Prostate gland (tissue), 2 donors: ENCODE measurements at regions not wholly inside any gene's neighbourhood (a gene's known extent, or its start where the extent isn't known, plus 50 kb on each side); places are given as distances from the start of the nearest gene placed in this dataset.

ENCODE experiments used
- DNase-seq: peaks from one replicate; pipeline ENCODE4 v3.0.0-alpha.2; 2019; ENCODE audit warnings: low spot score
- H3K27ac ChIP-seq, 2 donors: fragments of 200-600 bp; sonication (generic); 2 replicates each; pipeline ENCODE4 v1.5.1; 2017 to 2019
- H3K27me3 ChIP-seq: fragments of 200-600 bp; sonication (generic); replicated peaks from 2 replicates; pipeline ENCODE4 v1.5.1; 2019; ENCODE audit not compliant: insufficient read depth
- H3K36me3 ChIP-seq, 2 donors: fragments of 200-600 bp; sonication (generic); 1 replicate in 1 of 2; 2 replicates in 1 of 2; pipeline versions ENCODE4 v1.5.1 to v1.8.1; 2017 to 2019
- H3K4me1 ChIP-seq: fragments of 200-600 bp; sonication (generic); replicated peaks from 2 replicates; pipeline ENCODE4 v1.5.1; 2019
- H3K4me3 ChIP-seq, 2 donors: fragments of 200-600 bp; sonication (generic); 2 replicates each; pipeline ENCODE4 v1.5.1; 2017 to 2019
- H3K9me3 ChIP-seq: fragments of 200-600 bp; sonication (generic); 2 replicates; pipeline ENCODE4 v1.5.1; 2017
- POLR2A ChIP-seq: fragments of 450-650 bp; IDR thresholded peaks from one replicate; pipeline ENCODE4 v1.6.1; 2016; ENCODE audit warnings: antibody characterized with exemption, mild to moderate bottlenecking
- POLR2AphosphoS5 ChIP-seq: sonication (generic); formaldehyde crosslinking; IDR thresholded peaks from one replicate; pipeline ENCODE4 v1.6.1; 2017; ENCODE audit warnings: antibody characterized with exemption
- WGBS: methylation state at CpG from one replicate; pipeline ENCODE4 v1.1.5; 2018; 5-methylcytosine and 5-hydroxymethylcytosine counted together
- intact Hi-C: fragments of 100-400 bp; cut with DNase I; formaldehyde crosslinking; loops from one replicate; pipeline ENCODE4 v1.14.2; 2022
- TF ChIP-seq, protein P1 (sequence below), 4 experiments: fragments of 200-600 bp in 2 of 4; fragments of 450-650 bp in 2 of 4; sonication (generic) in 2 of 4; IDR thresholded peaks; 1 replicate in 3 of 4; 2 replicates in 1 of 4; pipeline ENCODE4 v1.5.1; 2016 to 2019; ENCODE audit warnings: antibody characterized with exemption in 4 of 4, mild to moderate bottlenecking in 2 of 4, moderate library complexity in 2 of 4

DNA sequence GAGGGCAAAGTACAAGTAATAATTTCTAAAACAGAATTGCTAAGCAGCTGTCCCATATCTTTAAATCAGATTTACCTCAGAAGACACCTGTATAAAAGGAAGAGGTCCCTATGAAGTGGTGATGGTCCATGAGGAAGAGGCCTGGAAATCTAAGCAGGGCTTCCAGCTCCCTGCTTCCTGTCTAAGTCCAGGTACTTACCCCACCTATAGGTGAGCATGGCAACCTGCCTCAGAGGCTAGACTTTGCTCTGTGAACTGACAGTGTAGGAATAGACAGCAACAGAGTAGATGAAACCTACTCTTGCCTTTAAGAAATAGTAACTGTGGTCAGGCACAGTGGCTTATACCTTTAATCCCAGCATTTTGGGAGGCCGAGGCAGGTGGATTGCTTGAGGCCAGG, 55.8 kb upstream of the ARRDC3 start:
- TF ChIP-seq POLR2A (no peak), POLR2AphosphoS5 (no peak)
- TF ChIP-seq, protein P1, sequence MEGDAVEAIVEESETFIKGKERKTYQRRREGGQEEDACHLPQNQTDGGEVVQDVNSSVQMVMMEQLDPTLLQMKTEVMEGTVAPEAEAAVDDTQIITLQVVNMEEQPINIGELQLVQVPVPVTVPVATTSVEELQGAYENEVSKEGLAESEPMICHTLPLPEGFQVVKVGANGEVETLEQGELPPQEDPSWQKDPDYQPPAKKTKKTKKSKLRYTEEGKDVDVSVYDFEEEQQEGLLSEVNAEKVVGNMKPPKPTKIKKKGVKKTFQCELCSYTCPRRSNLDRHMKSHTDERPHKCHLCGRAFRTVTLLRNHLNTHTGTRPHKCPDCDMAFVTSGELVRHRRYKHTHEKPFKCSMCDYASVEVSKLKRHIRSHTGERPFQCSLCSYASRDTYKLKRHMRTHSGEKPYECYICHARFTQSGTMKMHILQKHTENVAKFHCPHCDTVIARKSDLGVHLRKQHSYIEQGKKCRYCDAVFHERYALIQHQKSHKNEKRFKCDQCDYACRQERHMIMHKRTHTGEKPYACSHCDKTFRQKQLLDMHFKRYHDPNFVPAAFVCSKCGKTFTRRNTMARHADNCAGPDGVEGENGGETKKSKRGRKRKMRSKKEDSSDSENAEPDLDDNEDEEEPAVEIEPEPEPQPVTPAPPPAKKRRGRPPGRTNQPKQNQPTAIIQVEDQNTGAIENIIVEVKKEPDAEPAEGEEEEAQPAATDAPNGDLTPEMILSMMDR (IDR thresholded peaks at IDR 0.05) = no peak
- 100% methylated on average over 1 of the region's 1 CpG for WGBS
- no peak overlapping the region for H3K27ac ChIP-seq
- no peak for DNase-seq
- no peaks in the 10 kb centered on the region for H3K9me3 ChIP-seq
- H3K4me3 ChIP-seq = no peak overlapping the region
- no peaks in the 10 kb centered on the region for H3K36me3 ChIP-seq
- no peaks in the 10 kb centered on the region for H3K27me3 ChIP-seq
- no peaks in the 10 kb centered on the region for H3K4me1 ChIP-seq
- intact Hi-C loops = no loop called here

DNA sequence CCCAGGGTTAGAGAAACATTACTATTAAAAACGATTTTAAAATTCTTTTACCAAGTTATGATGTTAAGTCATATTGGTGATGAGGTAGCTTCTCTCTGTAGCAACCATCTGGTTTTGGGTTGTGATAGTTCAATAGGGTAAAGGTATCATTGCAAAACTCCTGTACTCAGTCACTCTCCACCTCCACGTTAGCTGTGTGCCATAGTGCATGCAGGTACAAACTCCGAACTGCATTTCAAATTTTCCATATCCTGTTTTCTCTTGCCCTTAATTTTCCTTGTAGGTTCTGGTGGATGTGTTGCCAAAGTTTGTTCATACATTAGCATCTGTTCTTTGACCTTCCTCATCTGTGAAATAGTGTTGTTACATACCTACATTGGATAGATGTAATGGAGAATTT, 53.1 kb upstream of the ARRDC3 start:
- Histone ChIP-seq H3K27me3 (no peaks in the 10 kb centered on the region), H3K4me3 (no peak overlapping the region), H3K36me3 (no peaks in the 10 kb centered on the region), H3K4me1 (no peaks in the 10 kb centered on the region), H3K9me3 (no peaks in the 10 kb centered on the region), H3K27ac (no peak overlapping the region)
- WGBS = 86% methylated on average over 3 of the region's 3 CpGs
- DNase-seq = no peak
- TF ChIP-seq POLR2A (no peak), POLR2AphosphoS5 (no peak)
- TF ChIP-seq, protein P1 (IDR thresholded peaks at IDR 0.05) = no peak
- intact Hi-C loops = no loop called here

GRCh38 chr5:91434348-91434747, 51.2 kb upstream of the ARRDC3 start:
- TF ChIP-seq POLR2AphosphoS5 (no peak), POLR2A (no peak)
- TF ChIP-seq, protein P1 (IDR thresholded peaks at IDR 0.05) = no peak
- intact Hi-C loops = no loop called here
- Histone ChIP-seq H3K36me3 (no peaks in the 10 kb centered on the region), H3K9me3 (no peaks in the 10 kb centered on the region), H3K27me3 (no peaks in the 10 kb centered on the region), H3K4me3 (no peak overlapping the region), H3K4me1 (no peaks in the 10 kb centered on the region), H3K27ac (no peak overlapping the region)
- no peak for DNase-seq

GRCh38 chr5:91433861-91434260, 50.7 kb upstream of the ARRDC3 start:
- Histone ChIP-seq H3K4me1 (no peaks in the 10 kb centered on the region), H3K27ac (no peak overlapping the region), H3K4me3 (no peak overlapping the region), H3K36me3 (no peaks in the 10 kb centered on the region), H3K9me3 (no peaks in the 10 kb centered on the region), H3K27me3 (no peaks in the 10 kb centered on the region)
- TF ChIP-seq POLR2AphosphoS5 (no peak), POLR2A (no peak)
- TF ChIP-seq, protein P1 (IDR thresholded peaks at IDR 0.05) = no peak
- WGBS = 94% methylated on average over 1 of the region's 1 CpG
- intact Hi-C loops = no loop called here
- DNase-seq = no peak
